ENCODE measurements at regions not wholly inside any gene's neighbourhood (a gene's known extent, or its start where the extent isn't known, plus 50 kb on each side); places are given as distances from the start of the nearest gene placed in this dataset.

GRCh38 chr13:103542648-103543047 is 476.4 kb upstream of the SLC10A2 start:
- Mint-ChIP-seq H3K36me3 (ENCODE audit: low read depth) (peaks cover 10% of the 10 kb centered on the region), H3K4me3 (ENCODE audit: unreplicated experiment) (no peak overlapping the region), H3K27ac (ENCODE audit: unreplicated experiment) (no peak overlapping the region), H3K9me3 (ENCODE audit: low read depth) (peaks cover 28% of the 10 kb centered on the region), H3K27me3 (ENCODE audit: low read depth) (no peaks in the 10 kb centered on the region), H3K4me1 (ENCODE audit: low read depth) (no peaks in the 10 kb centered on the region)
- no peak for TF ChIP-seq CTCF (IDR thresholded peaks at IDR 0.05)
- no peak for DNase-seq (ENCODE audit: low spot score)

GRCh38 chr13:103540382-103540765 is 474.2 kb upstream of the SLC10A2 start:
- no peaks in the 10 kb centered on the region for H3K27me3 Mint-ChIP-seq (ENCODE audit: low read depth)
- H3K36me3 Mint-ChIP-seq (ENCODE audit: low read depth), result peaks cover 10% of the 10 kb centered on the region
- H3K4me1 Mint-ChIP-seq (ENCODE audit: low read depth), result no peaks in the 10 kb centered on the region
- H3K27ac Mint-ChIP-seq (ENCODE audit: unreplicated experiment), result no peak overlapping the region
- TF ChIP-seq CTCF (IDR thresholded peaks at IDR 0.05), result no peak
- H3K9me3 Mint-ChIP-seq (ENCODE audit: low read depth), result peaks cover 28% of the 10 kb centered on the region
- no peak overlapping the region for H3K4me3 Mint-ChIP-seq (ENCODE audit: unreplicated experiment)
- DNase-seq (ENCODE audit: low spot score), result no peak

GRCh38 chr13:103539721-103540381 is 473.6 kb upstream of the SLC10A2 start:
- no peak for DNase-seq (ENCODE audit: low spot score)
- H3K9me3 Mint-ChIP-seq (ENCODE audit: low read depth), result peaks cover 24% of the 10 kb centered on the region
- no peaks in the 10 kb centered on the region for H3K27me3 Mint-ChIP-seq (ENCODE audit: low read depth)
- no peak overlapping the region for H3K27ac Mint-ChIP-seq (ENCODE audit: unreplicated experiment)
- H3K4me3 Mint-ChIP-seq (ENCODE audit: unreplicated experiment), result no peak overlapping the region
- H3K4me1 Mint-ChIP-seq (ENCODE audit: low read depth), result no peaks in the 10 kb centered on the region
- TF ChIP-seq CTCF (IDR thresholded peaks at IDR 0.05), result no peak
- peaks cover 8% of the 10 kb centered on the region for H3K36me3 Mint-ChIP-seq (ENCODE audit: low read depth)

- Mint-ChIP-seq H3K27ac (ENCODE audit: unreplicated experiment) (no peak overlapping the region), H3K4me3 (ENCODE audit: unreplicated experiment) (no peak overlapping the region), H3K9me3 (ENCODE audit: low read depth) (peaks cover 18% of the 10 kb centered on the region), H3K36me3 (ENCODE audit: low read depth) (peaks cover 6% of the 10 kb centered on the region), H3K4me1 (ENCODE audit: low read depth) (no peaks in the 10 kb centered on the region), H3K27me3 (ENCODE audit: low read depth) (no peaks in the 10 kb centered on the region)
- TF ChIP-seq CTCF (IDR thresholded peaks at IDR 0.05), result no peak
- DNase-seq (ENCODE audit: low spot score), result no peak
Observed at GRCh38 chr13:103539265-103539664, 473.0 kb upstream of the SLC10A2 start.

- Mint-ChIP-seq H3K4me3 (ENCODE audit: unreplicated experiment) (no peak overlapping the region), H3K36me3 (ENCODE audit: low read depth) (peaks cover under 1% of the 10 kb centered on the region), H3K4me1 (ENCODE audit: low read depth) (no peaks in the 10 kb centered on the region), H3K27ac (ENCODE audit: unreplicated experiment) (no peak overlapping the region), H3K9me3 (ENCODE audit: low read depth) (peaks cover 4% of the 10 kb centered on the region), H3K27me3 (ENCODE audit: low read depth) (no peaks in the 10 kb centered on the region)
- DNase-seq (ENCODE audit: low spot score), result no peak
- no peak for TF ChIP-seq CTCF (IDR thresholded peaks at IDR 0.05)
Observed at GRCh38 chr13:103537616-103538015, 471.4 kb upstream of the SLC10A2 start.

All from chondrocyte (in vitro differentiated cells).